ENCODE measurements at regions not wholly inside any gene's neighbourhood (a gene's known extent, or its start where the extent isn't known, plus 50 kb on each side); places are given as distances from the start of the nearest gene placed in this dataset.

DNA sequence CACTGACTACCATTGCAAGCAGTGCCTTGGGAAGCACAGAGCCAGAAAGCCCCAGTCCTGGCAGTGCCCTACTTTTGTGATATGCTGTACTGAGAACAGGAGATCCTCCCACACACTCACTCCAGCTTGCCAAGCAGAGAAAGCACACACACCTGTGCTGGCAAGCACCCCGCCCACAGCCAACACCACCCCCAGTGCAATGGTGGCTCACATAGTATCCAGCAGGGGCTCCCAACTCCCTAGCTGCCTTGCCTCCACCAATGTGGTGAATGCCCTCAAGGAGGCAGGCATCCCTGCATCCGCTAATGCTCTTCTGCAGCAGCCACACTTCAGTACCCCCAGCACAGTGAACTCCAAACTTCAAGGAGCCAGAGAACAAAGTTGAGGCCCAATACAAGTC is 1655.8 kb downstream of the SUCLG1 start (continued):
- TF ChIP-seq, protein P1, sequence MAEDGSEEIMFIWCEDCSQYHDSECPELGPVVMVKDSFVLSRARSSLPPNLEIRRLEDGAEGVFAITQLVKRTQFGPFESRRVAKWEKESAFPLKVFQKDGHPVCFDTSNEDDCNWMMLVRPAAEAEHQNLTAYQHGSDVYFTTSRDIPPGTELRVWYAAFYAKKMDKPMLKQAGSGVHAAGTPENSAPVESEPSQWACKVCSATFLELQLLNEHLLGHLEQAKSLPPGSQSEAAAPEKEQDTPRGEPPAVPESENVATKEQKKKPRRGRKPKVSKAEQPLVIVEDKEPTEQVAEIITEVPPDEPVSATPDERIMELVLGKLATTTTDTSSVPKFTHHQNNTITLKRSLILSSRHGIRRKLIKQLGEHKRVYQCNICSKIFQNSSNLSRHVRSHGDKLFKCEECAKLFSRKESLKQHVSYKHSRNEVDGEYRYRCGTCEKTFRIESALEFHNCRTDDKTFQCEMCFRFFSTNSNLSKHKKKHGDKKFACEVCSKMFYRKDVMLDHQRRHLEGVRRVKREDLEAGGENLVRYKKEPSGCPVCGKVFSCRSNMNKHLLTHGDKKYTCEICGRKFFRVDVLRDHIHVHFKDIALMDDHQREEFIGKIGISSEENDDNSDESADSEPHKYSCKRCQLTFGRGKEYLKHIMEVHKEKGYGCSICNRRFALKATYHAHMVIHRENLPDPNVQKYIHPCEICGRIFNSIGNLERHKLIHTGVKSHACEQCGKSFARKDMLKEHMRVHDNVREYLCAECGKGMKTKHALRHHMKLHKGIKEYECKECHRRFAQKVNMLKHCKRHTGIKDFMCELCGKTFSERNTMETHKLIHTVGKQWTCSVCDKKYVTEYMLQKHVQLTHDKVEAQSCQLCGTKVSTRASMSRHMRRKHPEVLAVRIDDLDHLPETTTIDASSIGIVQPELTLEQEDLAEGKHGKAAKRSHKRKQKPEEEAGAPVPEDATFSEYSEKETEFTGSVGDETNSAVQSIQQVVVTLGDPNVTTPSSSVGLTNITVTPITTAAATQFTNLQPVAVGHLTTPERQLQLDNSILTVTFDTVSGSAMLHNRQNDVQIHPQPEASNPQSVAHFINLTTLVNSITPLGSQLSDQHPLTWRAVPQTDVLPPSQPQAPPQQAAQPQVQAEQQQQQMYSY (CRISPR knock-in tag; IDR thresholded peaks at IDR 0.05) = no peak
- TF ChIP-seq CEBPB (IDR thresholded peaks at IDR 0.05; ENCODE audit: borderline replicate concordance in 1 of 2, low read depth in 2 of 2, low read length in 2 of 2) = no peak
- no peak for TF ChIP-seq ZNF207 (IDR thresholded peaks at IDR 0.05; ENCODE audit: borderline replicate concordance)
- TF ChIP-seq HDAC2 (IDR thresholded peaks at IDR 0.05) = no peak
- TF ChIP-seq YBX1 (IDR thresholded peaks at IDR 0.05) = no peak
- TF ChIP-seq MEF2B (IDR thresholded peaks at IDR 0.05; ENCODE audit: partially characterized antibody, poor library complexity, severe bottlenecking) = no peak
- no peak for TF ChIP-seq ZNF622 (IDR thresholded peaks at IDR 0.05)
- TF ChIP-seq, protein P2, sequence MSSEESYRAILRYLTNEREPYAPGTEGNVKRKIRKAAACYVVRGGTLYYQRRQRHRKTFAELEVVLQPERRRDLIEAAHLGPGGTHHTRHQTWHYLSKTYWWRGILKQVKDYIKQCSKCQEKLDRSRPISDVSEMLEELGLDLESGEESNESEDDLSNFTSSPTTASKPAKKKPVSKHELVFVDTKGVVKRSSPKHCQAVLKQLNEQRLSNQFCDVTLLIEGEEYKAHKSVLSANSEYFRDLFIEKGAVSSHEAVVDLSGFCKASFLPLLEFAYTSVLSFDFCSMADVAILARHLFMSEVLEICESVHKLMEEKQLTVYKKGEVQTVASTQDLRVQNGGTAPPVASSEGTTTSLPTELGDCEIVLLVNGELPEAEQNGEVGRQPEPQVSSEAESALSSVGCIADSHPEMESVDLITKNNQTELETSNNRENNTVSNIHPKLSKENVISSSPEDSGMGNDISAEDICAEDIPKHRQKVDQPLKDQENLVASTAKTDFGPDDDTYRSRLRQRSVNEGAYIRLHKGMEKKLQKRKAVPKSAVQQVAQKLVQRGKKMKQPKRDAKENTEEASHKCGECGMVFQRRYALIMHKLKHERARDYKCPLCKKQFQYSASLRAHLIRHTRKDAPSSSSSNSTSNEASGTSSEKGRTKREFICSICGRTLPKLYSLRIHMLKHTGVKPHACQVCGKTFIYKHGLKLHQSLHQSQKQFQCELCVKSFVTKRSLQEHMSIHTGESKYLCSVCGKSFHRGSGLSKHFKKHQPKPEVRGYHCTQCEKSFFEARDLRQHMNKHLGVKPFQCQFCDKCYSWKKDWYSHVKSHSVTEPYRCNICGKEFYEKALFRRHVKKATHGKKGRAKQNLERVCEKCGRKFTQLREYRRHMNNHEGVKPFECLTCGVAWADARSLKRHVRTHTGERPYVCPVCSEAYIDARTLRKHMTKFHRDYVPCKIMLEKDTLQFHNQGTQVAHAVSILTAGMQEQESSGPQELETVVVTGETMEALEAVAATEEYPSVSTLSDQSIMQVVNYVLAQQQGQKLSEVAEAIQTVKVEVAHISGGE (CRISPR knock-in tag; IDR thresholded peaks at IDR 0.05) = no peak
- no peak for TF ChIP-seq CREM (IDR thresholded peaks at IDR 0.05; ENCODE audit: low read depth)
- TF ChIP-seq NR2F1 (conservative IDR thresholded peaks at IDR 0.05) = no peak
